ENCODE measurements at regions not wholly inside any gene's neighbourhood (a gene's known extent, or its start where the extent isn't known, plus 50 kb on each side); places are given as distances from the start of the nearest gene placed in this dataset.

DNA sequence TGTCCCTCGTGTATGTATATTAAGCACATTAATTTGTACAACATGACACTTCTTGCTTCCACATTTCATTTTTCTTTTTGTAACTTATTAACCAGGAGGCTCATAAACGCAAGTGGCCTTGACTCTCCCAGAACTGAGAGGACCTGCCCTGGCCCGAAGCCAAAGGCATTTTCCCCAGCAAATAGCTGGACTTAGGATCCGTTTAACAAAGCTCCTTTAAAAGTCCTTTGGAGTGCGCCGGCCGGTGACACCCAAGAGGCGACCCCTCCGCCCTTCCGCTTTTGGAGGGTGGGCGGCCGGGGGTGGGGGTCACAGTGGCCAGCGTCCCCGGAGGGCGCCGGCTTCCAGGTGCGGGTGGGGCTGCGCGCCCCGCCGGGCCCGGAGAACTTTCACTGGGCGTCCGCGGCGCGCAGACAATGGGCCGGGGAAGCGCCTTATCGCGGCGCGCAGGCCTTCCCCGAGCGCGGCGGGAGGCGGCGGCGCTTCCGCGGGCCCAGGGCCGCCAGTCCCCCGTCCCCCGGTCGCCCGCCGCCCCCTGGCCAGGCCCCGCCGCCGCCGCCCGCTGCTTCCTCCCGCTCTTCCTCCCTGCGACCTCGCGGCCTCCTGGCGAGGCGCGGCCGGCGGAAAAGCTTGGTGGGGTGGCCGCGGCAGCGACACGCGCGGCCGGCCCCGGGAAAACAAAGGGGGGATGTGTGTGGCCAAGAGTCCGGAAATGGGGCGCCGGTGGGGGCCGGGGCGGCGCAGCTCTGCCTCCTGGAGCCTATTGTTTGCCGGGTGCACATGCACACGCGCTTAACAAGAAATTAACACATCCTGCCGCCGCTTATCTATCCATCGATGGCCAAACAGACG lies 613.4 kb downstream of the MCTP2 start (continued):
- TF ChIP-seq ZNF609 (CRISPR knock-in tag; IDR thresholded peaks at IDR 0.05; ENCODE audit: borderline replicate concordance) (no peak), LRRFIP1 (CRISPR knock-in tag; conservative IDR thresholded peaks at IDR 0.05) (no peak), ZNF615 (CRISPR knock-in tag; IDR thresholded peaks at IDR 0.05; ENCODE audit: borderline replicate concordance) (no peak), ZNF10 (CRISPR knock-in tag; IDR thresholded peaks at IDR 0.05; ENCODE audit: borderline replicate concordance, low read depth) (no peak), NCOA2 (CRISPR knock-in tag; IDR thresholded peaks at IDR 0.05) (peak; percentile 73), ZNF792 (CRISPR knock-in tag; IDR thresholded peaks at IDR 0.05) (no peak), ATF1 (CRISPR knock-in tag; IDR thresholded peaks at IDR 0.05) (no peak), SKI (IDR thresholded peaks at IDR 0.05; ENCODE audit: partially characterized antibody) (peak; percentile 52), TBP (CRISPR knock-in tag; IDR thresholded peaks at IDR 0.05) (no peak), MTA3 (CRISPR knock-in tag; IDR thresholded peaks at IDR 0.05) (no peak), TFDP1 (CRISPR knock-in tag; IDR thresholded peaks at IDR 0.05; ENCODE audit: borderline replicate concordance) (peak; percentile 58; the same call in 1 of the 2 replicates), RARA (CRISPR knock-in tag; IDR thresholded peaks at IDR 0.05) (peak; percentile 87), PTBP1 (IDR thresholded peaks at IDR 0.05; ENCODE audit: low read depth, low read length, poor library complexity, severe bottlenecking) (no peak), DR1 (CRISPR knock-in tag; IDR thresholded peaks at IDR 0.05) (no peak), AGO1 (IDR thresholded peaks at IDR 0.05; ENCODE audit: low read depth, low read length, poor library complexity, severe bottlenecking) (no peak)
- TF ChIP-seq, protein P1, sequence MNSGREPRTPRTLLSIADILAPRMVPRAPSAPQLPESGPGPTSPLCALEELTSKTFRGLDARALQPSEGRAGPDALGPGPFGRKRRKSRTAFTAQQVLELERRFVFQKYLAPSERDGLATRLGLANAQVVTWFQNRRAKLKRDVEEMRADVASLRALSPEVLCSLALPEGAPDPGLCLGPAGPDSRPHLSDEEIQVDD (CRISPR knock-in tag; IDR thresholded peaks at IDR 0.05; ENCODE audit: borderline replicate concordance) = no peak
- TF ChIP-seq, protein P2, sequence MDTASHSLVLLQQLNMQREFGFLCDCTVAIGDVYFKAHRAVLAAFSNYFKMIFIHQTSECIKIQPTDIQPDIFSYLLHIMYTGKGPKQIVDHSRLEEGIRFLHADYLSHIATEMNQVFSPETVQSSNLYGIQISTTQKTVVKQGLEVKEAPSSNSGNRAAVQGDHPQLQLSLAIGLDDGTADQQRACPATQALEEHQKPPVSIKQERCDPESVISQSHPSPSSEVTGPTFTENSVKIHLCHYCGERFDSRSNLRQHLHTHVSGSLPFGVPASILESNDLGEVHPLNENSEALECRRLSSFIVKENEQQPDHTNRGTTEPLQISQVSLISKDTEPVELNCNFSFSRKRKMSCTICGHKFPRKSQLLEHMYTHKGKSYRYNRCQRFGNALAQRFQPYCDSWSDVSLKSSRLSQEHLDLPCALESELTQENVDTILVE (CRISPR knock-in tag; IDR thresholded peaks at IDR 0.05) = no peak
- TF ChIP-seq, protein P3, sequence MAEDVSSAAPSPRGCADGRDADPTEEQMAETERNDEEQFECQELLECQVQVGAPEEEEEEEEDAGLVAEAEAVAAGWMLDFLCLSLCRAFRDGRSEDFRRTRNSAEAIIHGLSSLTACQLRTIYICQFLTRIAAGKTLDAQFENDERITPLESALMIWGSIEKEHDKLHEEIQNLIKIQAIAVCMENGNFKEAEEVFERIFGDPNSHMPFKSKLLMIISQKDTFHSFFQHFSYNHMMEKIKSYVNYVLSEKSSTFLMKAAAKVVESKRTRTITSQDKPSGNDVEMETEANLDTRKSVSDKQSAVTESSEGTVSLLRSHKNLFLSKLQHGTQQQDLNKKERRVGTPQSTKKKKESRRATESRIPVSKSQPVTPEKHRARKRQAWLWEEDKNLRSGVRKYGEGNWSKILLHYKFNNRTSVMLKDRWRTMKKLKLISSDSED (CRISPR knock-in tag; IDR thresholded peaks at IDR 0.05) = no peak
